ENCODE measurements at regions not wholly inside any gene's neighbourhood (a gene's known extent, or its start where the extent isn't known, plus 50 kb on each side); places are given as distances from the start of the nearest gene placed in this dataset.

DNA sequence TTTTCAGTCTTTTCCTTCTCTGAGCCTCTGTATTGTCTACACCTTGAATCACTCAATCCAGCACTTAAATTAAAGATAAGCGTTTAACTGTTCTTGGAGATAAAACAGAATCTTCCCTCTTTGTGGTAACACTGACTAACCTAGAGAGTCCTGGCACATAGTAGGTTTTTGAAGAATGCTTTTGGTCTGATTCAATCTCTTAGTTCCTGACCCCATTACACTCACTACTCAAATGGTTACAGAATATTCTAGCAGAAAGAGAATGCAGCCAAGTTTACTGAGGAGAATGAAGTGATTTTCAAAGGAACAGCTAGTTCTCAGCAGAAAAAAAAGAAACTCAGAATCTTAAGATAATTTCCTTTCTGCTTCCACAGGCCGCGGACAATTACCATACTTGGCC, 309.2 kb upstream of the PRMT6 start:
- DNase-seq (ENCODE audit: low spot score): no peak
- Histone ChIP-seq H3K4me1 (ENCODE audit: control insufficient read depth in 4 of 4, insufficient read depth in 4 of 4, low read length in 3 of 4) (no peaks in the 10 kb centered on the region), H3K9ac (ENCODE audit: low read depth in 1 of 2, low read length in 2 of 2) (no peak overlapping the region), H3K4me3 (ENCODE audit: low read depth in 1 of 3, low read length in 3 of 3) (no peak overlapping the region), H3K27me3 (ENCODE audit: control insufficient read depth in 4 of 4, insufficient read depth in 4 of 4, low read length in 3 of 4) (peaks cover 0 to 5% (median 1%) of the 10 kb centered on the region in 4 donors), H3K9me3 (ENCODE audit: control insufficient read depth in 4 of 4, low read length in 3 of 4) (no peaks in the 10 kb centered on the region), H3K27ac (ENCODE audit: low read depth in 1 of 2, low read length in 2 of 2) (no peak overlapping the region), H3K36me3 (ENCODE audit: control insufficient read depth in 4 of 4, insufficient read depth in 3 of 4, low read depth in 1 of 4, low read length in 3 of 4) (no peaks in the 10 kb centered on the region)
- no peak for TF ChIP-seq FOXA2 (IDR thresholded peaks at IDR 0.05)
- WGBS: 59% methylated on average over 3 of the region's 3 CpGs

DNA sequence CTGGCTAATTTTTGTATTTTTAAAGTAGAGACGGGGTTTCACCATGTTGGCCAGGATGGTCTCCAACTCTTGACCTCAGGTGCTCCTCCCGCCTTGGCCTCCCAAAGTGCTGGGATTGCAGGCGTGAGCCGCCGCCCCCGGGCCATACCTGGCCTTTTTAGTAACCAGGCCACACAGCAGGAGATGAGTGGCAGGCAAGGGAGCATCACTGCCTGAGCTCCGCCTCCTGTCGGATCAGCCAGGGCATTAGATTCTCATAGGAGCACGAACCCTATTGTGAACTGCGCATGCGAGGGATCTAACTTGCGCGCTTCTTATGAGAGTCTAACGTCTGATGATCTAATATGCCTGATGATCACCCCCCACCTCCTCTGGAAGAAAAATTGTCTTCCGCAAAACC, 308.7 kb upstream of the PRMT6 start:
- no peaks in the 10 kb centered on the region for H3K9me3 ChIP-seq (ENCODE audit: control insufficient read depth in 4 of 4, low read length in 3 of 4)
- DNase-seq (ENCODE audit: low spot score): no peak
- no peak overlapping the region for H3K9ac ChIP-seq (ENCODE audit: low read depth in 1 of 2, low read length in 2 of 2)
- peaks cover 0 to 5% (median 1%) of the 10 kb centered on the region in 4 donors for H3K27me3 ChIP-seq (ENCODE audit: control insufficient read depth in 4 of 4, insufficient read depth in 4 of 4, low read length in 3 of 4)
- no peaks in the 10 kb centered on the region for H3K4me1 ChIP-seq (ENCODE audit: control insufficient read depth in 4 of 4, insufficient read depth in 4 of 4, low read length in 3 of 4)
- 88% methylated on average over 15 of the region's 15 CpGs for WGBS
- no peaks in the 10 kb centered on the region for H3K36me3 ChIP-seq (ENCODE audit: control insufficient read depth in 4 of 4, insufficient read depth in 3 of 4, low read depth in 1 of 4, low read length in 3 of 4)
- TF ChIP-seq GABPA (IDR thresholded peaks at IDR 0.05 in 1 of 2, conservative IDR thresholded peaks at IDR 0.05 in 1 of 2) (no peak), YY1 (IDR thresholded peaks at IDR 0.05) (no peak)
- TF ChIP-seq, protein P1, sequence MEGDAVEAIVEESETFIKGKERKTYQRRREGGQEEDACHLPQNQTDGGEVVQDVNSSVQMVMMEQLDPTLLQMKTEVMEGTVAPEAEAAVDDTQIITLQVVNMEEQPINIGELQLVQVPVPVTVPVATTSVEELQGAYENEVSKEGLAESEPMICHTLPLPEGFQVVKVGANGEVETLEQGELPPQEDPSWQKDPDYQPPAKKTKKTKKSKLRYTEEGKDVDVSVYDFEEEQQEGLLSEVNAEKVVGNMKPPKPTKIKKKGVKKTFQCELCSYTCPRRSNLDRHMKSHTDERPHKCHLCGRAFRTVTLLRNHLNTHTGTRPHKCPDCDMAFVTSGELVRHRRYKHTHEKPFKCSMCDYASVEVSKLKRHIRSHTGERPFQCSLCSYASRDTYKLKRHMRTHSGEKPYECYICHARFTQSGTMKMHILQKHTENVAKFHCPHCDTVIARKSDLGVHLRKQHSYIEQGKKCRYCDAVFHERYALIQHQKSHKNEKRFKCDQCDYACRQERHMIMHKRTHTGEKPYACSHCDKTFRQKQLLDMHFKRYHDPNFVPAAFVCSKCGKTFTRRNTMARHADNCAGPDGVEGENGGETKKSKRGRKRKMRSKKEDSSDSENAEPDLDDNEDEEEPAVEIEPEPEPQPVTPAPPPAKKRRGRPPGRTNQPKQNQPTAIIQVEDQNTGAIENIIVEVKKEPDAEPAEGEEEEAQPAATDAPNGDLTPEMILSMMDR (IDR thresholded peaks at IDR 0.05; ENCODE audit: low read depth, low read length, missing input control): no peak
- no peak overlapping the region for H3K4me3 ChIP-seq (ENCODE audit: low read depth in 1 of 3, low read length in 3 of 3)
- H3K27ac ChIP-seq (ENCODE audit: low read depth in 1 of 2, low read length in 2 of 2): no peak overlapping the region

DNA sequence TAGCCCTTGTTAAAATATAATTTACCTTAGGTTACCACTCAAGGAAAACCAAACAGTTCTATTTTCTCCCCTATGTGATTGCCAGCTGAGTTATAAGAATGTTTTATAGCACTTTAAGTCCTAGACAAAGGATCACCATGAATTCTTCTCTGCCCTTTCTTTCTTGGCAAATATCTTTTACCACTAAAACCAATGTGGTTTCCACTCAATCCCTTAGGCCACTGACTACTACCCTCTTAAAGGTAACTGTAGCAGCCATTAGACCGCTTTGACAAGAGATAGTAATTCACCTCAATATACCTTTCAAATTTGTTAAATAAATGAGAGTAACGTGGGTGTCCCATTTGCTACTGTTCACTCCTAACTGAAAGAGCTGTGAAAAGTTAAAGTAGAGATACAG, 307.9 kb upstream of the PRMT6 start:
- no peaks in the 10 kb centered on the region for H3K36me3 ChIP-seq (ENCODE audit: control insufficient read depth in 4 of 4, insufficient read depth in 3 of 4, low read depth in 1 of 4, low read length in 3 of 4)
- TF ChIP-seq, protein P2, sequence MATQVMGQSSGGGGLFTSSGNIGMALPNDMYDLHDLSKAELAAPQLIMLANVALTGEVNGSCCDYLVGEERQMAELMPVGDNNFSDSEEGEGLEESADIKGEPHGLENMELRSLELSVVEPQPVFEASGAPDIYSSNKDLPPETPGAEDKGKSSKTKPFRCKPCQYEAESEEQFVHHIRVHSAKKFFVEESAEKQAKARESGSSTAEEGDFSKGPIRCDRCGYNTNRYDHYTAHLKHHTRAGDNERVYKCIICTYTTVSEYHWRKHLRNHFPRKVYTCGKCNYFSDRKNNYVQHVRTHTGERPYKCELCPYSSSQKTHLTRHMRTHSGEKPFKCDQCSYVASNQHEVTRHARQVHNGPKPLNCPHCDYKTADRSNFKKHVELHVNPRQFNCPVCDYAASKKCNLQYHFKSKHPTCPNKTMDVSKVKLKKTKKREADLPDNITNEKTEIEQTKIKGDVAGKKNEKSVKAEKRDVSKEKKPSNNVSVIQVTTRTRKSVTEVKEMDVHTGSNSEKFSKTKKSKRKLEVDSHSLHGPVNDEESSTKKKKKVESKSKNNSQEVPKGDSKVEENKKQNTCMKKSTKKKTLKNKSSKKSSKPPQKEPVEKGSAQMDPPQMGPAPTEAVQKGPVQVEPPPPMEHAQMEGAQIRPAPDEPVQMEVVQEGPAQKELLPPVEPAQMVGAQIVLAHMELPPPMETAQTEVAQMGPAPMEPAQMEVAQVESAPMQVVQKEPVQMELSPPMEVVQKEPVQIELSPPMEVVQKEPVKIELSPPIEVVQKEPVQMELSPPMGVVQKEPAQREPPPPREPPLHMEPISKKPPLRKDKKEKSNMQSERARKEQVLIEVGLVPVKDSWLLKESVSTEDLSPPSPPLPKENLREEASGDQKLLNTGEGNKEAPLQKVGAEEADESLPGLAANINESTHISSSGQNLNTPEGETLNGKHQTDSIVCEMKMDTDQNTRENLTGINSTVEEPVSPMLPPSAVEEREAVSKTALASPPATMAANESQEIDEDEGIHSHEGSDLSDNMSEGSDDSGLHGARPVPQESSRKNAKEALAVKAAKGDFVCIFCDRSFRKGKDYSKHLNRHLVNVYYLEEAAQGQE (IDR thresholded peaks at IDR 0.05): no peak
- TF ChIP-seq GABPA (IDR thresholded peaks at IDR 0.05 in 1 of 2, conservative IDR thresholded peaks at IDR 0.05 in 1 of 2): no peak
- TF ChIP-seq RXRA (IDR thresholded peaks at IDR 0.05): no peak
- TF ChIP-seq EGR1 (IDR thresholded peaks at IDR 0.05; ENCODE audit: low read depth in 2 of 2): no peak
- TF ChIP-seq, protein P3, sequence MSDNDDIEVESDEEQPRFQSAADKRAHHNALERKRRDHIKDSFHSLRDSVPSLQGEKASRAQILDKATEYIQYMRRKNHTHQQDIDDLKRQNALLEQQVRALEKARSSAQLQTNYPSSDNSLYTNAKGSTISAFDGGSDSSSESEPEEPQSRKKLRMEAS (IDR thresholded peaks at IDR 0.05): no peak
- TF ChIP-seq NR2F2 (IDR thresholded peaks at IDR 0.05): no peak
- TF ChIP-seq, protein P4, sequence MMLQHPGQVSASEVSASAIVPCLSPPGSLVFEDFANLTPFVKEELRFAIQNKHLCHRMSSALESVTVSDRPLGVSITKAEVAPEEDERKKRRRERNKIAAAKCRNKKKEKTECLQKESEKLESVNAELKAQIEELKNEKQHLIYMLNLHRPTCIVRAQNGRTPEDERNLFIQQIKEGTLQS (IDR thresholded peaks at IDR 0.05): no peak
- WGBS: 56% methylated on average over 2 of the region's 2 CpGs
- no peak overlapping the region for H3K27ac ChIP-seq (ENCODE audit: low read depth in 1 of 2, low read length in 2 of 2)
- no peaks in the 10 kb centered on the region for H3K4me1 ChIP-seq (ENCODE audit: control insufficient read depth in 4 of 4, insufficient read depth in 4 of 4, low read length in 3 of 4)
- DNase-seq (ENCODE audit: low spot score): no peak
- H3K9me3 ChIP-seq (ENCODE audit: control insufficient read depth in 4 of 4, low read length in 3 of 4): no peaks in the 10 kb centered on the region
- H3K9ac ChIP-seq (ENCODE audit: low read depth in 1 of 2, low read length in 2 of 2): no peak overlapping the region
- no peak overlapping the region for H3K4me3 ChIP-seq (ENCODE audit: low read depth in 1 of 3, low read length in 3 of 3)
- peaks cover 0 to 2% (median 0%) of the 10 kb centered on the region in 4 donors for H3K27me3 ChIP-seq (ENCODE audit: control insufficient read depth in 4 of 4, insufficient read depth in 4 of 4, low read length in 3 of 4)

Data from liver (tissue), 8 donors.